ENCODE measurements at regions not wholly inside any gene's neighbourhood (a gene's known extent, or its start where the extent isn't known, plus 50 kb on each side); places are given as distances from the start of the nearest gene placed in this dataset.
"Not testable (repeated sequence)": the region's sequence is repeated elsewhere in the genome, so short reads cannot be mapped to it uniquely, and the experiment has no call there.

DNA sequence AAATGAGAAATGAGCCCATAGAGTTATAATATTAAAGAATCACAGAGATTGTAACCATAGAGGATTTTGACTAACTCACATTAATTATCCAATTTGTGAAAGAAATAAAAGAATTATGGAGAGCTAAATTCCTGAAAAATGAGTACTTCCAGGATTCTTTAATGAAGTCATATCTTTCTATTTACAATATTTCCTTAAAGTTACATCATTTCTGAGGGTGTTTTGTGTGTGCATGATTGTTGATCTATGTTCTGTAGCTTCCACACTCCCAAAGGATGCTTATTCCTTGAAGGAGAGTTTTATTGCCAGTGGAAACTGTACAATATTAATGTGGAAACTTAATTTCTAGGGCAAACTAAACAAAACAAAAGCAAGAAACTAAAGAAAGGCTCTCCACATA, 299.6 kb downstream of the MDFIC start:
- DNase-seq (ENCODE audit: low read depth) = peak; percentile 9
- TF ChIP-seq, protein P1, sequence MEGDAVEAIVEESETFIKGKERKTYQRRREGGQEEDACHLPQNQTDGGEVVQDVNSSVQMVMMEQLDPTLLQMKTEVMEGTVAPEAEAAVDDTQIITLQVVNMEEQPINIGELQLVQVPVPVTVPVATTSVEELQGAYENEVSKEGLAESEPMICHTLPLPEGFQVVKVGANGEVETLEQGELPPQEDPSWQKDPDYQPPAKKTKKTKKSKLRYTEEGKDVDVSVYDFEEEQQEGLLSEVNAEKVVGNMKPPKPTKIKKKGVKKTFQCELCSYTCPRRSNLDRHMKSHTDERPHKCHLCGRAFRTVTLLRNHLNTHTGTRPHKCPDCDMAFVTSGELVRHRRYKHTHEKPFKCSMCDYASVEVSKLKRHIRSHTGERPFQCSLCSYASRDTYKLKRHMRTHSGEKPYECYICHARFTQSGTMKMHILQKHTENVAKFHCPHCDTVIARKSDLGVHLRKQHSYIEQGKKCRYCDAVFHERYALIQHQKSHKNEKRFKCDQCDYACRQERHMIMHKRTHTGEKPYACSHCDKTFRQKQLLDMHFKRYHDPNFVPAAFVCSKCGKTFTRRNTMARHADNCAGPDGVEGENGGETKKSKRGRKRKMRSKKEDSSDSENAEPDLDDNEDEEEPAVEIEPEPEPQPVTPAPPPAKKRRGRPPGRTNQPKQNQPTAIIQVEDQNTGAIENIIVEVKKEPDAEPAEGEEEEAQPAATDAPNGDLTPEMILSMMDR (conservative IDR thresholded peaks at IDR 0.05; ENCODE audit: low read depth, low read length) = no peak
- H3K4me3 ChIP-seq (ENCODE audit: low read depth, low read length) = no peak overlapping the region

DNA sequence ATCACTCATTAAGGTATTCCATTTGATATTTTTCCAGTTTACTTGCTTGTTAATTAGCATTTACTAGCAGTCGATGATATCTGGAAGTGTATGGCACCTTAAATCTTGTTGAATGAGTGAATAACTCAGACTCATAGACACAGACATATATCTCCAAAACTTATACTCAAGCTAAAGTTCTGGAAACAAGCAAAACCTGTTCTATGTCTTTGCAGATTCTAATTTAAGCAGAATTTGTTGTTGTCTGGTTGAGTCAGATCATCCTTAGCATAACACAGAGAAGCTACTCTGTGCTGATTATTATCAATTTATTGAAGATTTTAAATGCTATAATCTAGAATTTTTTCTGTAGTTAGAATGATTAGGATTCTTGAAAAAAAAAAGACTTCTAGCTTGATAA, 296.2 kb downstream of the MDFIC start:
- DNase-seq (ENCODE audit: low read depth) = no peak
- no peak overlapping the region for H3K4me3 ChIP-seq (ENCODE audit: low read depth, low read length)

DNA sequence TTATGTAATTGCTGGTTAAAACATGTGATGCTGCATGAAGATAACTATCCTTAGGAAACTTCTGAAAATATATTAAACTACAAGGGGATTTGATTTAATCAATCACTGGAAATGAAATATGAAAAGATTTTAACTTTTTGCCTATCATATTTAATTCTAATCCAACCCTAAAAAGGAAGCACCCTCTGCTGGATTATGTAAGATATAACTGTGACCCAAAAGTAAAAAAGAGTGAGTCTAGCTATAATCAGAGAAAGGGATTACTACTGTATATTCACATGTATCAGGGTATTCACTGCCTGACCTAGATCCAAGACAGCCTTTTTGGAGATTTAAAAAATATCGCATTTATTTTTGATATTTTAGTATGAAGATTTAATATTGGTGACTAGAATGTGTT, 295.5 kb downstream of the MDFIC start:
- DNase-seq (ENCODE audit: low read depth) = peak; percentile 39
- H3K4me3 ChIP-seq (ENCODE audit: low read depth, low read length) = no peak overlapping the region
- TF ChIP-seq, protein P1 (conservative IDR thresholded peaks at IDR 0.05; ENCODE audit: low read depth, low read length) = peak; percentile 44

More for the DNA sequence above, 296.2 kb downstream of the MDFIC start:
- TF ChIP-seq, protein P1 (conservative IDR thresholded peaks at IDR 0.05; ENCODE audit: low read depth, low read length) = no peak

DNA sequence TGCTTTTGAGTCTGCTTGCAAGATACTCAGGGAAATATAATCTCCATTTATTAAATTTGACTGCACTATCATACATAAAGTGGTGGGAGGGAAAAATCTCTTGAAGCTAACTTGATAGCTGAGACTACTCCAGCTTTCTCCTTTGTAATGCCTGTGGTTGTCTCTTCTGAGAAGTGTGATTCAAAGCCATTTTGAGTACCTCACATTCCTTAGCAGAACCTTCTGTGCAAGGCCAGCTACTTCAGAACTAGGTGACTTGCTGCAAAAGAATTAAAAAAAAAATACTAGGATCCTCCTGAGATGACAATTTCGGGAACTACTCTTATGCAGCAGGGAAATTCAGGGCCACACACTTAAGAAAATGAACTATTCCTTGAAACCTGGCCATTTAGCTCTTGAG, 294.8 kb downstream of the MDFIC start:
- no peak overlapping the region for H3K4me3 ChIP-seq (ENCODE audit: low read depth, low read length)
- TF ChIP-seq, protein P1 (conservative IDR thresholded peaks at IDR 0.05; ENCODE audit: low read depth, low read length) = no peak
- DNase-seq (ENCODE audit: low read depth) = peak; percentile 38

DNA sequence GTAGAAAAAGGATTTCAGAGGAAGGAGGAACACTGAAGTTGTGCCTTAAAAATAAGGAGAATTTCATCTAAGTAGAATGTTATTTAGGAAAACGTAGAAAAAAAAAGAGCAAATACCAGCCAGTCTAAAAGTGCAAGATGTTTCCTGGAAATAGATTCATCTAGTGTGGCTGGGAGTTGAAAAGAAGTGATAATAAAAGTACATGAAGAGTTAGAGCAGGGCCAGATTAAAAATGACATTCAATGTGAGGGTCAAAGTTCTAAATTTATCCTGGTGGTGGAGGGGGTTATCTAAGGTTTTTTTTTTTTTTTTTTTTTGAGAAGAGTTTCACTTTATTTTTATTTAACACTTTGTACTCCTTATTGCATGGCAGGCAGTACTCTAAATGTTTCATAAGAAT, 289.3 kb downstream of the MDFIC start:
- no peak overlapping the region for H3K4me3 ChIP-seq (ENCODE audit: low read depth, low read length)
- TF ChIP-seq, protein P1 (conservative IDR thresholded peaks at IDR 0.05; ENCODE audit: low read depth, low read length) = no peak
- DNase-seq (ENCODE audit: low read depth) = no peak

DNA sequence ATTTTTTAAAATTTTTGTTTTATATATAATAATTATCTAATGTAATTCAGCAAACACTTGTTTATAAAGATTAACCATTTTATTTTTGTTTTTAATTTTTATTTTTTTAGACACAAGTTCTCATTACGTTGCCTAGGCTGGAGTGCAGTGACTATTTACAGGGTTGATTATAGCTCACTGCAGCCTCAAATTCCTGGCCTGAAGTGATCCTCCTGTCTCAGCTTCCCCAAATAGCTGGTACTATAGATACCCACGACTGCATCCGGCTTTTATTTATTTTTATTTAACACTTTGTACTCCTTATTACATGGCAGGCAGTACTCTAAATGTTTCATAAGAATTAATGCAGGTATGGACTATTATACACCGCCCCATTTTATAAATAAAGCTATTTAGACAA, 288.7 kb downstream of the MDFIC start:
- DNase-seq (ENCODE audit: low read depth) = no peak
- TF ChIP-seq, protein P1 (conservative IDR thresholded peaks at IDR 0.05; ENCODE audit: low read depth, low read length) = no peak
- H3K4me3 ChIP-seq (ENCODE audit: low read depth, low read length) = no peak overlapping the region

DNA sequence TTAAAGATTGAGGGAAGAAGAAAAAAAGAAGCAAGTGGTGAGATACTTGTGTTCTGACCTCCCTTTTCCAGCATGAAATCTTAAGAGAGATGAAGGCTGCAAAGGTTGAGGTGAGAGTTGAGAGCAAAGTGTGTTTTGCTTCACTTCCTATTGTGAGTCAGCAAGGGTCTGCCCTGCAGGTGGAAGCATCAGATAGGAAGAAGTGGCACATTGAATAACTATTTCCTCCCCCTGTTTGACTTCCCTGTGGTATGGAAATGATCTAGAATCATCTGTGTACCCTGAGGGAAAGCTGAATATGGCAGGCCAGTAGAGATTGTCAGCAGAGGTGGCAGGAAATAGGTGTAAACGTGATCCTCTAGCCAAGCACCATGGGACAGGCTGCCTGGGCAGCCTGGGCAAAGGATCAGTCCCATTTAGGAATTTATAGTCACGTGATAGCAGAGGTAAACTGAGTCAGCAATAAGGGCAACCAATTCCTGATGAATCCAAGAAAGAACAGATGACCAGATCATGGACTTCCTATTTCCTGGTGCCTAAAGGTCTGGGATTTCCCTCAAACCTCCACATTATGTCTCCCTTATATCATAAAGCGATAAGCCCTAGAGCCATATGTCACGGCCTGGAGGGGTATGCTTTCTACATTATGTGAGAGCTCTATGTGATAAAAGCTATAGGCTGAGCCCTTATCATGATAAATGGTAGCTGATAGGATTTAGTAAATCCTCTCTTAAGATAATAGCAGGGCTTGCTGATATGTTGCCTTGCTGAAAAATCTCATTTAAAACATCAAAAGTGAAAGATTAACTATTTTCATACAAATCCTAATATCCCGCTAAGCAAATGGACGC, 287.0 kb downstream of the MDFIC start:
- H3K4me3 ChIP-seq (ENCODE audit: low read depth, low read length) = no peak overlapping the region
- no peak for DNase-seq (ENCODE audit: low read depth)
- TF ChIP-seq, protein P1 (conservative IDR thresholded peaks at IDR 0.05; ENCODE audit: low read depth, low read length) = no peak

DNA sequence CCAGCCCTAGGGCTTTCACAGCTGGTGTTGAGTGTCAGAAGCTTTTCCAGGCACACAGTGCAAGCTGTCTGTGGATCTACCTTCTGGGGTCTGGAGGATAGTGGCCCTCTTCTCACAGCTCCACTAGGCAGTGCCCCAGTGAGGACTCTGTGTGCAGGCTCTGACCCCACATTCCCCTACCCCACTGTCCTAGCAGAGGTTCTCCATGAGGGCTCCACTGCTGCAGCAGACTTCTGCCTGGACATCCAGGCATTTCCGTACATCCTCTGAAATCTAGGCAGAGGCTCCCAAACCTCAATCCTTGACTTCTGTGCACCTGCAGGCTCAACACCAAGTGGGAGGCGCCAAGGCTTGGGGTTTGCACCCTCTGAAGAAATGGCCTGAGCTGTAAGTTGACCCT, 284.5 kb downstream of the MDFIC start:
- H3K4me3 ChIP-seq (ENCODE audit: low read depth, low read length); DNase-seq (ENCODE audit: low read depth): not testable (repeated sequence)

All from choroid plexus epithelial cell (primary cell).